ENCODE measurements at regions not wholly inside any gene's neighbourhood (a gene's known extent, or its start where the extent isn't known, plus 50 kb on each side); places are given as distances from the start of the nearest gene placed in this dataset.

DNA sequence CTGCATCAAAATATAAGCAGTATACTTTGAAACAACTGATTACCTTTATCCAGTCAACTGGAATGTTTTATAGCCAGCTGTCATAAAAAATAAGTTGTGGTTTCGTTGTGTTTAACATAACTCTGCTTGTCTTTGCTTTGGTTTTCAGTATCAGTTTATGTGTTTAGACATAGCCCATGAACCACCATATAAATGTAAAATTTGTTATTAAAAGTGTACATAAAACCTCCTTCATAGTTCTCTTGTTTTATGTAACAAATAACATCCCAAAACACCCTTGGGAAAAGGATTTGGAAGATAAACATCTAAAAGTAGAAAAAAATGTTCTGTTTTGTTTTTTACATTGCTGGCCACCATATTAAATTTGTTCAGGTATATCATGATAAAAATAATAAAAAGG, 347.0 kb upstream of the PROK2 start:
- no peak for DNase-seq

DNA sequence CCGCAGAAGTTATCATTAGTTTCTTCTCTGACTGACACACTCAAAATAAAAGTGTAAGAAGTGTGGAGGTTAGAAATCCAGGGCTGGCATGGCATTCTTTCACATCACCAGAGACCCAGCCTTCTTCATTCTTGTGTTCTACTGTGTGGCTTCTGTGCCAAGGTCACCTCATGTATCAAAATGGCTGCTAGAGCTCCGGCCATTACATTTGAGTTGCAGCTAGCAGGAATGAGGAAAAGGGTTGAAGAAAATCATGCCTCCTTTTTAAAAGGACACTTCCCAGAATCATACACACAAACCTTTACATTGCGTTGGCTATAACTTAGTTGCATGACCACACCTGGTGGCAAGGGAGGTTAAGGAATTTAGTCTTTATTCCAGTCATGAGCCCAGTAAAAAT, 345.6 kb upstream of the PROK2 start:
- DNase-seq = no peak

DNA sequence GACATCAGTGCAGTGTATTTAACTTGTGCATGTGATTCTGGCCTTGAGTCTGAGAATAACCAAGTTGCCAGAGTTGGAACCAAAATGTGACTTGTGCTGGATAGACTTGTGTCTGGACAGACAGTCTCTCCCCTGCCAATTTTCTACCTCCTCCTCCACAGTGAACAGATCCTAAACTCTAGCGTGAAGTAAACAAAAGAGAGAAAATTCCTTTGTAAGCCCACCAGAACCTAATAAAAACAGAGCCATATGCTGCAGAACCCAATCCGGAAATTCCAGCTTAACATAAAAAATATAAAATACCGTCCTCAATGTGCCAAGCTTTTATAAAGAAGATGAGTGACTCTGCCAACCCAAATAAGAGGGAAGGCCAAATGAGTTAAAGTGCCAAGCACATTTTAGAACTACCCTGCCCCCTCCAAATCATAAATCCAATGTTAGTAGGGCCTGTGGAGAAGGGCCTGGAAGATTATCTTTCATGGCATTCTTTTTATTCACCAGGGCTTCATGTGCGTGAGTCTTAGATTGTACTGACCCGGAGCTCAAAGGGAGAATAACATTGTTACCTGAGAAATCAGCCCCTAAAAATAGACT, 344.6 kb upstream of the PROK2 start:
- DNase-seq = no peak

DNA sequence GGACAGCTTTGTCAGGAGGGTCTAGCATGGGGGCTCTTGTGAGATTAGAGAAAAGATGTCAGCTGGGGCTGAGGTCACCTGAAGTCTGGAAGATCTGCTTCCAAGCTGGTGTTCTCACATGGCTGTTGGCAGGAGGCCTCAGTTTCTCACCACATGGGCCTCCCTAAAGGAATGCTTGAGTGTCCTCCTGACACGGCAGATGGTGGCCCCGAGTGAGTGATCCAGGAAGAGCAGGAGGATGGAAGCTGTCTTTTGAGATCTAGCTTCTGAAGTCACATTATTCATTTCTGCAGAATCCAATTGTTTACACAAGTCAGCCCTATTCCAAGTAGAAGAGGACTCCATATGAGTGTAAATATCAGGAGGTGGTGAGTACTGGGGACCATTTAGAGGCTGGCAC, 344.0 kb upstream of the PROK2 start:
- DNase-seq = no peak

DNA sequence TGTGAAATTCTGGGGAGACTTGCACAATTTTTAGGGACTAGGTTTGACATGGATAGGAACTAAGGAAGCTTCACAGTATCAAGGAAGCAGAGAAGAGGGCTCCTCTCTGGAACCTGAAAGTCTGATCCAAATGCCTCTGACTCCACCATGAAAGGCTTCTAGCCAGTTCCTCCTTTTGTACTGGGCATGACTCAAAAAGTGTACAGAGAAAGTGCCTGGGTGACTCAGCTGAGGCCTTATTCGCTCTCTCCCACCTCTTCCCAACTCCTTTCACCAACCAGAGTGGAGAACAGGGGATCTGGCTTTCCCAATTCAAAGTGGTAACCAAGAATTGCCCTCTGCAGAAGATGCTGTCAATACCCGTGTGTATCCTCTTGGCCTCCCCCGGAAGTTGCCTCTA, 342.9 kb upstream of the PROK2 start:
- DNase-seq = no peak

DNA sequence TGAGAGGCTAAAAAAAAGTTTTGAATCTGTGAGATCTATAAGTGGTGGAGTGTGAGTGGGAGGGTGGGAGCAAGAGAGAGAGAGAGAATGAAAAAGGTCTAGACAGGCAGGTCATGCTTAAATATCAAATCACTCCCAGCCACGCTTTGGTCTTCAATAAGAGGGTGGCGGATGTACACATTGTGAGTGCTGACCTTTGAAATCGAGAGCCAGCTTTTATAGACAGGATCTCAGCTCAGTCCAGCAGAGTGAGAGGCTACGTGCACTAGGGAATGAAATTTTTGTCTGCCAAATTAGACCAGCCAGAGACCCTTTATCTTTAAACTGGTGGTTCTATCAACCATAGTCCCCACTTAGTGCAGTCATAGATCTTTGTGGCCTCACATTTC, 342.3 kb upstream of the PROK2 start:
- no peak for DNase-seq

DNA sequence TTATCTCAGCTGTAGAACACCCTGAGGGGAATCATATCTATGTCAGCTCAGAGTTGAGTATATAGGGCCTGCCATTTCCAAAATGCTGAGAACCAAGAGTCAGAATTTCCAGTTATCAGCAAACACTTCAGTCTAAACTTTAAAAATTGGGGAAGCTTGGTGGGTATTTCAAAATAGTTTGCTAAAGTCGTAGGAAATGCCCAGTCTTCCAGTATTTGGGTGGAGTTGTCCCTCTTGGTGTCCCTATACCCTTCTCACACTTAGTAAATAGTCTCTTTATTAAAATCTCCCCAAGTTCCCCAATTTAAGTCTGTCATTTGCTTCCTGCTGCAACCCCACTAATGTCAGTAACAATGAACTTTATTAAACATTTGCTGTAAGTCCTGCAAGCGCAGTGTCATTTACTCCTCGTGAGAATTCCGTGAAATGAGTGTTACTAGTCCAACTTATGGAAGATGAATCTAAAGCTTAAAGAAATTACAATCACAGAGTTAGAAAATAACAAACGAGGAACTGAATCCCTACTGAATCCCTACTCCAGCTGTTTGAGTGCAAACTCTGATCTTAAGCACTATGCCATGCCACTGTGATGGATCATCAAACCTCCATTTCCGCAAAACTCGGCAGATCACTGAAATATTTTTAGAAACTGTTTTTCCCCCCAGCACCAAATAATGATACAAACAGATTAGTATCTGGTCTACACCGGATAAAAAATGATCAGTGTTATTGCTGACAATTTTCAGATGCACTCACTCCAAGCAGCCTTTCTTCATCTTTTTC, 341.7 kb upstream of the PROK2 start:
- DNase-seq = no peak

DNA sequence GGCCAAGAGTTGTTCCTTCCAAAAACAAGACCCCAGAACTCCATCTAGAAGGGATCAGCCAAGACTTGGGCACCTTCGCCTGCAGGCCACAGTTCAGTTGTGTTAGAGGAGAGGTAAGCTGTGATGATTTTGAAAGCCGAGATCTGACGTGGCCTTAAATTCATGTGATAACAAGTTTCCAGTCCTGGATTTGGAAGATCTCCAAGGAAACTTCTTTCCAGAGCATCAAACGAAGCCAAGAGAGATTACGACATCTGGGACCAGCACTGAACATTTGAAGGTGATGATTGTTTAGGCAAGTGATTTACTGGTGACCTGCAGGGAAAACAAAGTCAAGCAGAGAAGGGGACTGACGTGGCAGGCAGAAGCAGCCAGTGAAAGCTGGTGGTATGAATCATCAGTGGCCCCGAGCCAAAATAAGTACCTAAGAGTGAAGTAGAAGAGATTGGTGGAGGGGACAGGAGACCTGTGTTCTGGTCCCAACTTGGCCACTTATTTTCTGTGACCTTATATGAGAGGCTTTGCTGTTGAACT, 339.0 kb upstream of the PROK2 start:
- DNase-seq = no peak

DNA sequence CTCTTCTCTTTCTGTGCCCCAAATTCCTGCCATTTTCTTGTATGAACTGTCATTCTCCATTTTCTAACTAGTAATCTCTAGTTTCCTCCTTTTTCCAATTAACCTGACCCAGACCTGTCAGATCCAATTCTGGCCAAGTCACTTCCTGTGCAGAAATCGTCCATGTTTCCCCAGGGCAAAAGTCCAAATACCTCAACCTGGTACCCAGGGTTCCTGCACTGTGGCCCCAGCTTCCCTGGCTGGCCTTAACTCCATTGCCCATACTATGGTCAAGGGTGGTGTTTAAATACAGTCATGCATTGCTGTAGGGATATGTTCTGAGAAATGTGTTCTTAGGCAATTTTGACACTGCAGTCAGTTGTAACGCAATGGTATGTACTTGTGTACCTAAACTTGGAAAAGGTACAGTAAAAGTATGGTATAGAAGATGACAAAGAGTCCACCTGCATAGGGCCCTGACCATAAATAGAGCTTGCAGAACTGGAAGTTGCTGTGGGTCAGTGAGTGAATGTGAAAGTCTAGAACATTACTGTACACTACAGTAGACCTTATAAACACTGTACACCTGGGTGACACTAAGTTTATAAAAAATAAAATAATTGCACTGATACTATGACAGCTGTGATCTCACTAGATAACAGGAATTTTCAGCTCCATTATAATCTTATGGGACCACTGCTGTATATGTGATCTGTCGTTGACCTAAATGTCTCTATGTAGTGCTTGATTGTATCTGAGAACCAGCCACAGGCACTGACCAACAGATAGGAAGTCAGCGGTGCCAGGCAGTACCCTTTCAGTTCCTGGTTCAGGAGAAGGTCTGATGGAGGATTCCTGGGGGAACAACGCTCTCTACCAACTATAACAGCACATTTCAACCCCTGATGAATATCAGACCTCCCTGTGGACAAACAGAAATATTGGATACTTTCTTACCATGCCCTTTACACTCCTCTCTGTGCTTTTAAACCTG, 336.1 kb upstream of the PROK2 start:
- no peak for DNase-seq

DNA sequence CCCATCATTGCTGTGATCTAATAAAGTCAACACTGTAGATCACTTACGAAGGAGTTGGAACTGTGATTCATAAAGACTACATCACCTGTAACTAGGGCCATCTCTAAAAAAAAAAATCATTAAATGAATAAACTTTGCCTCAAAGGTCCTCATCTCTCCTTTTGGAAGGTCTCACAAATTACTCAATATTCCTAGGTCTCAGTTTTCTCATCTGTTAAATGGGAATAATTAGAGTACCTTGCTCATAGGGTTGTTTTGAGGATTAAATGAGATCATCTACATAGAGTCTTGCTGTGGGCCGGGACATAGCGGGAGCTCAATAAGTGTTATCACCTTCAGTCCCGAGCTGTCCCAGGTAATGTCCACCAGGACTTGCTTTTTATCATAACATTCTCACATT, 335.1 kb upstream of the PROK2 start:
- no peak for DNase-seq

DNA sequence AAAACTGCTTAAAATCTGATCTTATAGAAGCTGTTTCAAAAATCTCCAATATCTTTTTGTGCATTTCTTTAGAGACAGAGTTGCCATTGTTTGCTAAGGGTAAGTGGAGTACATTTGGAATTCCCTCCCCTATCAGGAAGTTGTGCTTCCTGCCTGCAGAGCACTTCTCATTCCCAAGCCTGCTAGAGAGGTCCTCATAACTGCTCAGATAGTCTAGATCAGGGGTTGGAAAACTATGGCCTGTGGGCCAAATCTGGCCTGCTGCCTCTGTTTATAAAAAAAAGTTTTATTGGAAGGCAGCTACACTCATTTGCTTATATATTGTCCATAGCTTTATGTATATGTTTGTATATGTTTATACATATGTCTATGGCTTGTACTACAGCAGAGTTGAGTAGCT, 333.7 kb upstream of the PROK2 start:
- DNase-seq = no peak

DNA sequence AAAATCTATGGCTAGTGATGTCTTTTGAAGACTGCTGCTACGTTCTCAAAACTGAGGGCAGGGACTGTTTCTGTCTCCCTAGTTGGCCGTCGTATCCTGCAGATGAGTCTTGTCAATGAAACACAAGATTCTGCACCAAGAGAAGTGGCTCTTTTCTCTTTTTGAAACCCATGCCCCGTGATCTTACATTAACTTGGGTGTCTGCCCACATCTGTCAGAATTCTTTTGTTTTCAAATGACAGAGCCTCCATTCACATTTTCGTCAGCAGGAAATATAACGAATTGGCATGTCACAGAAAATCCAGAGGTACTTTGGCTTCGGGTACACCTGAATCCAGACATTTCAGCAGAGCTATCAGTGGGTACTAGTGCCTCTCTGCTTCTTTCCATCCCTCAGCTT, 331.3 kb upstream of the PROK2 start:
- DNase-seq = no peak

DNA sequence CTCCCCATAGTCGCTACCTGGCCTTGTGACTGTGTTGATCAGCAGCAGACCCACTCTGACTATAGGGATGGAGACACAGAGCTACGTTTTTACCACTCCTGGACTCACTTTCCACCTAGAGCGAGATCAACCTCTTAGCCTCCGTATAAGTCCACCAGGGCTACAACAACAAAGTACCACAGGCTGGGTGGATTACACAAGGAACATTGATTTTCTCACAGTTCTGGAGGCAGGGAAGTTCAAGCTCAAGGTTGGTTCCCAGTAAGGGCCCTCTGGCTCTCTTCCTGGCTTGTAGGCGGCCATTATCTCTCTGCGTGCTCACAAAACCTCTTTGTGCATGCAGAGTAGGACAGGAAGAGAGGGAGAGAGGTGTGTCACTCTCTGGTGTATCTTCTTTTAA, 330.4 kb upstream of the PROK2 start:
- no peak for DNase-seq

DNA sequence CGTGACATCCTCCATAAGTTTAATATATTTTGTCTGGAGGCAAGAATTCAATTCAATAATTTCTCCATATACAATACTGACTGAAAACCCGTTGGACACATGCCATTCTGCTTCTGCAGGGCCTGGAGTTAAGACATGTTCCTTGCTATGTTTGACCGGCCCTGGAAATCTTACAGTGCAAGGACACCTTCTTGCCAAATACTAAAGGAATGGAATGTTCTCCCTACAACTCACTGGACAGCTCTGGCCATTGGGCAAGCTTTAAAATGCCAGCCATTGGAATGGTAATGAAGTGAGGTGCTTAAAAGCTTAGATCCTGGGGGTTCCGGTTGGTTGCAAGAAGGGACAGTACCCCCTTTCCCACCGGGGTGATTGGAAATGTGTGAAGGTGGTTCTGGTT, 329.8 kb upstream of the PROK2 start:
- no peak for DNase-seq

DNA sequence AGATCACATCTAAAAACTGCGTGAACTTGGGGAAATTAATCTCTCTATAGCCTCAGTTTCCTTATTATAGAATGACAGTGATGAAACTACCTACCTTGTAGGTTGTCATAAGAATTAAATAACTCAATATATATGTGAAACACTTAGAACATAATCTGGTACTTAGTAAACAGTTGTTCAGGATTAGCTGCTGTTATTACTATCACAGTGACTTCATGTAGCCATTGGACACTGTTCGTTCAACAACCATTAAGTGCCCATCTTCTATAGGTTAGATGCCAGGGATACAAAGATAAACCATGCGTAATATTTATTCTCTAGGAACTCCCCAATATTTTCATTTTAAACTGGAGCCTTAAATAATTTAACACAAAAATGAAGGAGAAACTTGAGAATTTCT, 329.0 kb upstream of the PROK2 start:
- DNase-seq = no peak

DNA sequence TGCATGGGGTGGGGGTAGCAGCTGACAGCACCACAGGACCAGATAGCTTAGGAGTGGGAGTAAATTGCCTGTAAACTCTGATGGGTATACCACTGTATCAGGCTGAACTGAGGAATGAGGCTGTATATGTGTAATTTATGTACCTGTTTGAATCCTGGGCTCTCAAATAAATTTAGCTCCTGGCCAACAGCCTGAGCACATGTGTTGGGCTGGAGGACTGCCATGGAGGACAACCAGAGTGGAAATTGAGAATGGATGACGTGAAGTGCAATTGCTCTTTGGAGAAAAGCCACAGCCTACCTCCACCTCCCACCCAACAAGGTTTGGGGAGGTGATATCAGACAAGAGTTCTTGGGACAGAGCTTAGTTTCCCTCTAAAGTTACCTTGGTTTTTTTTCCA, 328.6 kb upstream of the PROK2 start:
- DNase-seq = no peak

DNA sequence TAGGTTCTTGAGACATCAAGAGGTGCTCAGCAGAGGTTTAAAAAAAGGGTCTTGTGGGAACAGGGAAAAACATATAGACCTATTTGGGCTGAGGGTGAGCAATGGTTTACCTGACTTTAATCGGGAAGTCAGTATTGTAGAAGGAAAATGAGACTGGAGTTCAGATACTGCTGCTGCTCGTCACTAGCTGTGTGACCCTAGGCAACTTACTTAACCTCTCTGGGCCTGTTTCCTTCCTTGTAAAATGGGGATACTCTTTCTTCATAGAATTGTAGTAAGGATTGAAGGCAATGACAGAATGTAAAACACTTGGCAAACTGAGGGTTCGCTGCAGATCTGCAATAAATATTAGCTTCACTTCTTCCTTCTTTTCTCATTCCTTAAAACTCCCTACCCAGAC, 327.5 kb upstream of the PROK2 start:
- DNase-seq = no peak

DNA sequence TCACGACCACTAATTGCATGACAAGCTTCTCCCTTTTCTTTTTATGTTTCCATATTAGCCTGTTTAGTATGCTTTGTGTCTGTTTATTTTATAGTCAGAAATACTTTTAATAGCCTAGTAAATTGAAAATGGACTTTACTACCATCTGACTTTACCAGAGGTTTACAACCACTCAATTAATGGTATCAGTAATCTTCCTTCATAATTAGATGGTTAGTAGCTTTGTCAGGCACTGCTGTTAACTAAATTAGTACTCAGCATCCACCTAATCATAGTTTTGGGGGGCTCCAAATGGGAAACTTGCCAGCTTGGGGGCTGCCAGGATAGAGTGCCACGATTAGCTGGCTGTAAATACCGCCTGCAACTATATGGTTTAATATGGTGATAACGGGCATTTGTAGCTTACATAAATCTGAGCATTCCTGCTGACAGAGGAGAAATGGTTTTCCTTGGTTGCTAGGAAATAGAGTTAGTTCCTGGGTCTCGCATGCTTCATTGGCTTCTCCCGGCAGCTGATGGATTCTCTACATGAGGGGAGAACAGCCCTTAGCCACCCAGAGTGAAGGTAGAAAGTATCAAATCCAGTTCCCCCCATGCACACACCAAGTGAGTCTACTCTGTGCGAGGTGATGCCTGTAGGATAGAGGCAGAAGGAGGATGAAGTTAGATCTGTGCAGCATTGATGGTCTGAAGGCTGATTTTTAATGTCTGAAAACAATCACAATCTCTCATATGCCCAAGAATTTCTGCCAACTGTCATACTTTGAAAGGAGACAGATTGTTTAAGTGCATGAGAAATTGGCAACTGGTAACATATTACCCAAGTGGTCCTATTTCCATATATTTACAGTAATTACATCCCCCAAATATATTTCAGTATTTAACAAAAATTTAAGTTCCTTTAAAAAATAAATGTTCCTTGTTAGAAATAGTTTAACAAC, 326.6 kb upstream of the PROK2 start:
- no peak for DNase-seq

DNA sequence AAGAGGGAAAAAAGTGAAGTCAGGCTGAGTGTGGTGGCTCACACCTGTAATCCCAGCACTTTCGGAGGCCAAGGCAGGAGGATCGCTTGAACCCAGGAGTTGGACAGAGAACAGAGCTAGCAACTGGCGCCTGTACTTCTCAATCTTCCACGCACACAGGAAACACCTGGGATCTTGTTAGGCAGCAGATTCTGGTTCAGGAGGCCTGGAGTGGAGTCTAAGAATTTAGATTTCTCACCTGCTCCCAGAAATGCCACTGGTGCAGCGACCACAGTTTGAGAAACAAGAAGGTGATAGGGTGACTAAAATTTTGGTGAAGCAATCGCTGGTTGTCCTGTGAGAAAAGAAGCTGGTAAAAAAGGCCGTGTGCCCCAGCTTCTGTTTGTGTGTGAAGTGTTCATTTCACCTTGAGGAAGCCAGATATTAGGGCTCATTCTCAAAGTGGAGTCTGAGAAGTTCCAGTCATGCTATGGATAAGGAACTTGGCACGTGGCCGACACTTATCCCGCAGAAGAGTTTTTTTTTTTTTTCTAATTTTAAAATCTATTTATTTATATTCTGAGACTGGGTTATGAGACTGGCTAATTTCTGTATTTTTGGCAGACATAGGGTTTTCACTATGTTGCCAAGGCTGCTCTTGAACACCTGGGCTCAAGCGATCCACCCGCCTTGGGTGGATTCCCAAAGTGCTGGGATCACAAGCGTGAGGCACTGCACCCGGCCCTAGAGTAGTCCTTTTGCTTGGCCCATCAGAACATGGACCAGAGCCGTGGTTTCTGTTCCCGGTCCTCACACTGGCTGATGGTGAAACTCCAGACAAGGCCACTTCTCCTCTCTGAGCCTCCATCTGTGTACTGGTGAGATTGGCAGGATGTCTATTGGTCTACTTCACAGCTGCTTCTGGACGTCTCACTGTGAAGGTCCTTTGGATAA, 324.6 kb upstream of the PROK2 start:
- DNase-seq = no peak

DNA sequence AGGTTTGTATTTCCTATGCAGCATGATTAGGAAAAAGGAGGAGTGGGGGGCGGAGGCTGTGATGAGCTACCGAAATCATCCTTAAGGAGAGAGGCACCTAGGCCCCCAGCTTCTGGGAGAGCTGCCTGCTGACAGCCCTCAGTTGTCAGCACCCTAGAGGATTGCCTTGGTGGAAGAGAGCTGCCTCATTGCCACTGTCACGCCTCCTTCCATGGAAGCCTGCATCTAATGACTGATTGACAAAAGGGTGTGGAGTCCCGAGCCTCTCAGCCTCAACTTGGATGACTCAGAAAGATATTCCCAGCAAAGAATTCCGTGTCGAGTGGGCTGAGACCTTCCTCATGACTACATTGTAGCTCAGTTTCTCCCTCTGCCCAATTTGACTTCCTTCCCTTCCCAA, 320.4 kb upstream of the PROK2 start:
- DNase-seq = no peak

DNA sequence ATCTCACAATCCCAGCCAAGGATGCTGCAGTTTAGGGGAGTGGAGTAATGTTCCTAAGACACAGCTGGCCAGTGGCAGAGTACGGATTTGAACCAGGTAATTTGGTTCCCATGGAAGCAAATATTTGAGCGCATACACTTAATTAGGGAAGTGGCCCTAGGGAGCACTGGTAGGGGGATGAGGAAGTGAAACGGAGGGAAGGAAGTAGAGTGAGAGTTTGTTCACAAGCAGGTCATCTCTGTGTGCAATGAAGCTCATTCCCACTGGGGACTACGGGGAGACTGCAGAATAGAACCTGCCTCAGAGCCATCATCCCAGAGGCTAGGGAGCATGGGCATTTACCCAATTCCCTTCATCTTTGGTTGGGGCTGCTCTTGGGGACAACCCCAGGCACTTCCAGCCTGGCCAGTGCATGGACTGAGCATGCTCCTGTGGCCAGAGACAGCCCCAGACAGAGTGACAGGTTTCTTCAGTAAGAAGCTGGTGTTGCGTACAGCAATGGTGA, 317.2 kb upstream of the PROK2 start:
- DNase-seq = peak in 5 of 14 donors; percentile 13 to 22 (median 16)
